DOHH2 (cell line): ENCODE measurements at regions not wholly inside any gene's neighbourhood (a gene's known extent, or its start where the extent isn't known, plus 50 kb on each side); places are given as distances from the start of the nearest gene placed in this dataset.

Source experiments
- EZH2phosphoT487 ChIP-seq: fragments of 200-600 bp; sonication (generic); IDR thresholded peaks from 2 replicates; pipeline ENCODE4 v1.6.1; 2017; ENCODE audit warnings: borderline replicate concordance, mild to moderate bottlenecking, antibody characterized with exemption, low read length, moderate library complexity, mixed read lengths
- TF ChIP-seq, protein P1 (sequence below): fragments of 200-600 bp; sonication (generic); IDR thresholded peaks from one replicate; pipeline ENCODE4 v1.5.1; 2014; ENCODE audit warnings: antibody characterized with exemption, mild to moderate bottlenecking, low read depth, low read length; ENCODE audit not compliant: poor library complexity, severe bottlenecking

GRCh38 chrX:9149501-9150245 is 115.7 kb upstream of the FAM9B start:
- TF ChIP-seq, protein P1, sequence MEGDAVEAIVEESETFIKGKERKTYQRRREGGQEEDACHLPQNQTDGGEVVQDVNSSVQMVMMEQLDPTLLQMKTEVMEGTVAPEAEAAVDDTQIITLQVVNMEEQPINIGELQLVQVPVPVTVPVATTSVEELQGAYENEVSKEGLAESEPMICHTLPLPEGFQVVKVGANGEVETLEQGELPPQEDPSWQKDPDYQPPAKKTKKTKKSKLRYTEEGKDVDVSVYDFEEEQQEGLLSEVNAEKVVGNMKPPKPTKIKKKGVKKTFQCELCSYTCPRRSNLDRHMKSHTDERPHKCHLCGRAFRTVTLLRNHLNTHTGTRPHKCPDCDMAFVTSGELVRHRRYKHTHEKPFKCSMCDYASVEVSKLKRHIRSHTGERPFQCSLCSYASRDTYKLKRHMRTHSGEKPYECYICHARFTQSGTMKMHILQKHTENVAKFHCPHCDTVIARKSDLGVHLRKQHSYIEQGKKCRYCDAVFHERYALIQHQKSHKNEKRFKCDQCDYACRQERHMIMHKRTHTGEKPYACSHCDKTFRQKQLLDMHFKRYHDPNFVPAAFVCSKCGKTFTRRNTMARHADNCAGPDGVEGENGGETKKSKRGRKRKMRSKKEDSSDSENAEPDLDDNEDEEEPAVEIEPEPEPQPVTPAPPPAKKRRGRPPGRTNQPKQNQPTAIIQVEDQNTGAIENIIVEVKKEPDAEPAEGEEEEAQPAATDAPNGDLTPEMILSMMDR: no peak
- no peak for TF ChIP-seq EZH2phosphoT487
